ENCODE measurements at regions not wholly inside any gene's neighbourhood (a gene's known extent, or its start where the extent isn't known, plus 50 kb on each side); places are given as distances from the start of the nearest gene placed in this dataset.
"Not testable (repeated sequence)": the region's sequence is repeated elsewhere in the genome, so short reads cannot be mapped to it uniquely, and the experiment has no call there.

GRCh38 chr6:72559555-72559954, 62.3 kb upstream of the KCNQ5 start:
- TF ChIP-seq CTCF (IDR thresholded peaks at IDR 0.05; ENCODE audit: insufficient read depth, low read length, missing control alignments) = no peak
- CTCF ChIA-PET = interaction anchor here (0.7 to 2.1 kb wide), 6 partner anchors 10 to 148 kb away, joined by 3 to 11 read pairs (median 4); no protein-coding TSS in a partner anchor

GRCh38 chr6:72560721-72561593, 60.9 kb upstream of the KCNQ5 start:
- CTCF ChIA-PET = interaction anchor here (1.0 to 2.1 kb wide), 5 partner anchors 18 to 149 kb away, joined by 3 to 11 read pairs (median 6); no protein-coding TSS in a partner anchor
- H3K4me3 ChIP-seq (ENCODE audit: low read depth, low read length) = no peak overlapping the region
- DNase-seq (ENCODE audit: low read depth, low spot score) = no peak
- TF ChIP-seq CTCF (IDR thresholded peaks at IDR 0.05; ENCODE audit: insufficient read depth, low read length, missing control alignments) = no peak
- POLR2A ChIA-PET = no interaction called here

More at GRCh38 chr6:72559555-72559954, 62.3 kb upstream of the KCNQ5 start:
- DNase-seq (ENCODE audit: low read depth, low spot score) = no peak
- POLR2A ChIA-PET = no interaction called here
- H3K4me3 ChIP-seq (ENCODE audit: low read depth, low read length) = no peak overlapping the region

- H3K4me3 ChIP-seq (ENCODE audit: low read depth, low read length) = no peak overlapping the region
- ChIA-PET POLR2A (no interaction called here), CTCF (interaction anchor here (1.0 to 2.1 kb wide), 4 partner anchors 17 to 150 kb away, joined by 3 to 11 read pairs (median 6); no protein-coding TSS in a partner anchor)
- no peak for DNase-seq (ENCODE audit: low read depth, low spot score)
- no peak for TF ChIP-seq CTCF (IDR thresholded peaks at IDR 0.05; ENCODE audit: insufficient read depth, low read length, missing control alignments)
These were observed 60.2 kb upstream of the KCNQ5 start for GRCh38 chr6:72561629-72562028.

- ChIA-PET POLR2A (no interaction called here), CTCF (interaction anchor here (1.0 to 1.5 kb wide), 2 partner anchors 10 to 150 kb away, joined by 3 read pairs; no protein-coding TSS in a partner anchor)
- TF ChIP-seq CTCF (IDR thresholded peaks at IDR 0.05; ENCODE audit: insufficient read depth, low read length, missing control alignments) = no peak
- H3K4me3 ChIP-seq (ENCODE audit: low read depth, low read length) = no peak overlapping the region
- no peak for DNase-seq (ENCODE audit: low read depth, low spot score)
These were observed 57.6 kb upstream of the KCNQ5 start for GRCh38 chr6:72564231-72564630.

- H3K4me3 ChIP-seq (ENCODE audit: low read depth, low read length); CTCF ChIA-PET; DNase-seq (ENCODE audit: low read depth, low spot score); POLR2A ChIA-PET: not testable (repeated sequence)
These were observed 49.9 kb upstream of the KCNQ5 start for GRCh38 chr6:72571993-72572392.
